ENCODE measurements at regions not wholly inside any gene's neighbourhood (a gene's known extent, or its start where the extent isn't known, plus 50 kb on each side); places are given as distances from the start of the nearest gene placed in this dataset.

GRCh38 chr4:66340286-66340893, 670.1 kb upstream of the EPHA5 start:
- Histone ChIP-seq H2AFZ (ENCODE audit: low read depth, low read length) (no peak overlapping the region), H3K27ac (ENCODE audit: low read depth, low read length) (no peak overlapping the region), H3K4me1 (ENCODE audit: insufficient read depth, low read length) (no peaks in the 10 kb centered on the region), H3K36me3 (ENCODE audit: insufficient read depth, low read length) (no peaks in the 10 kb centered on the region), H3K27me3 (ENCODE audit: insufficient read depth, low read length) (no peaks in the 10 kb centered on the region), H3K9me3 (ENCODE audit: insufficient read depth, low read depth, low read length) (no peaks in the 10 kb centered on the region), H4K20me1 (ENCODE audit: insufficient read depth, low read length) (no peaks in the 10 kb centered on the region), H3K9ac (ENCODE audit: low read length) (no peak overlapping the region), H3K4me3 (ENCODE audit: insufficient read depth, low read depth, low read length) (no peak overlapping the region), H3K4me2 (ENCODE audit: low read length) (no peak overlapping the region), H3K79me2 (ENCODE audit: insufficient read depth, low read length) (no peaks in the 10 kb centered on the region)
- no peaks in the 10 kb centered on the region for H3K4me1 Mint-ChIP-seq (ENCODE audit: low read depth, unreplicated experiment)
- TF ChIP-seq, protein P1, sequence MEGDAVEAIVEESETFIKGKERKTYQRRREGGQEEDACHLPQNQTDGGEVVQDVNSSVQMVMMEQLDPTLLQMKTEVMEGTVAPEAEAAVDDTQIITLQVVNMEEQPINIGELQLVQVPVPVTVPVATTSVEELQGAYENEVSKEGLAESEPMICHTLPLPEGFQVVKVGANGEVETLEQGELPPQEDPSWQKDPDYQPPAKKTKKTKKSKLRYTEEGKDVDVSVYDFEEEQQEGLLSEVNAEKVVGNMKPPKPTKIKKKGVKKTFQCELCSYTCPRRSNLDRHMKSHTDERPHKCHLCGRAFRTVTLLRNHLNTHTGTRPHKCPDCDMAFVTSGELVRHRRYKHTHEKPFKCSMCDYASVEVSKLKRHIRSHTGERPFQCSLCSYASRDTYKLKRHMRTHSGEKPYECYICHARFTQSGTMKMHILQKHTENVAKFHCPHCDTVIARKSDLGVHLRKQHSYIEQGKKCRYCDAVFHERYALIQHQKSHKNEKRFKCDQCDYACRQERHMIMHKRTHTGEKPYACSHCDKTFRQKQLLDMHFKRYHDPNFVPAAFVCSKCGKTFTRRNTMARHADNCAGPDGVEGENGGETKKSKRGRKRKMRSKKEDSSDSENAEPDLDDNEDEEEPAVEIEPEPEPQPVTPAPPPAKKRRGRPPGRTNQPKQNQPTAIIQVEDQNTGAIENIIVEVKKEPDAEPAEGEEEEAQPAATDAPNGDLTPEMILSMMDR (IDR thresholded peaks at IDR 0.05; ENCODE audit: insufficient read depth, low read depth, low read length) = no peak
- no peak for TF ChIP-seq EZH2 (IDR thresholded peaks at IDR 0.05; ENCODE audit: insufficient read depth, low read length)
- no peak overlapping the region for H3K27ac Mint-ChIP-seq (ENCODE audit: unreplicated experiment)
- H3K36me3 Mint-ChIP-seq (ENCODE audit: low read depth, unreplicated experiment) = no peaks in the 10 kb centered on the region
- no peaks in the 10 kb centered on the region for H3K27me3 Mint-ChIP-seq (ENCODE audit: low read depth, unreplicated experiment)
- peaks cover 2% of the 10 kb centered on the region for H3K9me3 Mint-ChIP-seq (ENCODE audit: unreplicated experiment)
- H3K4me3 Mint-ChIP-seq (ENCODE audit: unreplicated experiment) = no peak overlapping the region
- FAIRE-seq = no peak
- DNase-seq (ENCODE audit: low read depth) = no peak

DNA sequence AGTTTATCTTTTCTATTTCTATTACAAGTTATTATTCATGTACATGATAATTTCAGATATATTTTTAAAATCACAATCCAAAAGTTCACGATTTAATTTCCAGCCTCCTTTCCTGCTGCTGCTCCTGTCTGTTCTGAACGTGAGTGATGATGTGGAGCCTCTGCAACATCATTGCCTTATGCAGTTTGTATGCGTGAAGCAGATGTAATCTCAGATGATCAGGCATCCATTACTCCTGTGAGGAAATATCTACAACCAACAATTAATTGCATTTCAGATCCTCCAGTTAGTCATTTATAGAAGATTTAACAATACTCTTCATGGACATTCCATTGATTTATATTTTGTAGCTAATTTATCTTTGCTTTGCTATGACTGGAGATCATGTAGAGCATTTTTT, 668.7 kb upstream of the EPHA5 start:
- Histone ChIP-seq H4K20me1 (ENCODE audit: insufficient read depth, low read length) (no peaks in the 10 kb centered on the region), H3K4me3 (ENCODE audit: insufficient read depth, low read depth, low read length) (no peak overlapping the region), H3K27me3 (ENCODE audit: insufficient read depth, low read length) (no peaks in the 10 kb centered on the region), H3K27ac (ENCODE audit: low read depth, low read length) (no peak overlapping the region), H3K4me2 (ENCODE audit: low read length) (no peak overlapping the region), H3K9me3 (ENCODE audit: insufficient read depth, low read depth, low read length) (no peaks in the 10 kb centered on the region), H3K79me2 (ENCODE audit: insufficient read depth, low read length) (no peaks in the 10 kb centered on the region), H3K4me1 (ENCODE audit: insufficient read depth, low read length) (no peaks in the 10 kb centered on the region), H2AFZ (ENCODE audit: low read depth, low read length) (no peak overlapping the region), H3K9ac (ENCODE audit: low read length) (no peak overlapping the region), H3K36me3 (ENCODE audit: insufficient read depth, low read length) (no peaks in the 10 kb centered on the region)
- H3K4me3 Mint-ChIP-seq (ENCODE audit: unreplicated experiment) = no peak overlapping the region
- no peak for FAIRE-seq
- no peaks in the 10 kb centered on the region for H3K9me3 Mint-ChIP-seq (ENCODE audit: unreplicated experiment)
- no peak for DNase-seq (ENCODE audit: low read depth)
- H3K36me3 Mint-ChIP-seq (ENCODE audit: low read depth, unreplicated experiment) = no peaks in the 10 kb centered on the region
- no peak for TF ChIP-seq EZH2 (IDR thresholded peaks at IDR 0.05; ENCODE audit: insufficient read depth, low read length)
- TF ChIP-seq, protein P1 (IDR thresholded peaks at IDR 0.05; ENCODE audit: insufficient read depth, low read depth, low read length) = no peak
- no peaks in the 10 kb centered on the region for H3K27me3 Mint-ChIP-seq (ENCODE audit: low read depth, unreplicated experiment)
- H3K27ac Mint-ChIP-seq (ENCODE audit: unreplicated experiment) = no peak overlapping the region
- H3K4me1 Mint-ChIP-seq (ENCODE audit: low read depth, unreplicated experiment) = no peaks in the 10 kb centered on the region

- H3K9ac ChIP-seq (ENCODE audit: low read length) = no peak overlapping the region
- H3K9me3 ChIP-seq (ENCODE audit: insufficient read depth, low read depth, low read length) = no peaks in the 10 kb centered on the region
- H2AFZ ChIP-seq (ENCODE audit: low read depth, low read length) = no peak overlapping the region
- no peak overlapping the region for H3K27ac Mint-ChIP-seq (ENCODE audit: unreplicated experiment)
- H3K79me2 ChIP-seq (ENCODE audit: insufficient read depth, low read length) = no peaks in the 10 kb centered on the region
- no peak for TF ChIP-seq EZH2 (IDR thresholded peaks at IDR 0.05; ENCODE audit: insufficient read depth, low read length)
- TF ChIP-seq, protein P1 (IDR thresholded peaks at IDR 0.05; ENCODE audit: insufficient read depth, low read depth, low read length) = no peak
- DNase-seq (ENCODE audit: low read depth) (peak; percentile 47), FAIRE-seq (no peak)
- H3K4me1 ChIP-seq (ENCODE audit: insufficient read depth, low read length) = peaks cover 8% of the 10 kb centered on the region
- H3K4me2 ChIP-seq (ENCODE audit: low read length) = no peak overlapping the region
- no peaks in the 10 kb centered on the region for H3K4me1 Mint-ChIP-seq (ENCODE audit: low read depth, unreplicated experiment)
- H3K9me3 Mint-ChIP-seq (ENCODE audit: unreplicated experiment) = no peaks in the 10 kb centered on the region
- H3K27me3 ChIP-seq (ENCODE audit: insufficient read depth, low read length) = no peaks in the 10 kb centered on the region
- no peaks in the 10 kb centered on the region for H3K36me3 ChIP-seq (ENCODE audit: insufficient read depth, low read length)
- no peak overlapping the region for H3K27ac ChIP-seq (ENCODE audit: low read depth, low read length)
- no peaks in the 10 kb centered on the region for H3K27me3 Mint-ChIP-seq (ENCODE audit: low read depth, unreplicated experiment)
- no peak overlapping the region for H3K4me3 ChIP-seq (ENCODE audit: insufficient read depth, low read depth, low read length)
- H4K20me1 ChIP-seq (ENCODE audit: insufficient read depth, low read length) = no peaks in the 10 kb centered on the region
- H3K36me3 Mint-ChIP-seq (ENCODE audit: low read depth, unreplicated experiment) = no peaks in the 10 kb centered on the region
- H3K4me3 Mint-ChIP-seq (ENCODE audit: unreplicated experiment) = no peak overlapping the region
Measured at GRCh38 chr4:66331761-66332160, 661.5 kb upstream of the EPHA5 start.

Data from astrocyte (in vitro differentiated cells and primary cell).